PC-3 (cell line): ENCODE measurements at regions not wholly inside any gene's neighbourhood (a gene's known extent, or its start where the extent isn't known, plus 50 kb on each side); places are given as distances from the start of the nearest gene placed in this dataset.

Experiments used
- CTCF ChIP-seq: fragments of 300-600 bp; sonication (generic); conservative IDR thresholded peaks from 2 replicates; pipeline ENCODE4 v1.5.1; 2017; ENCODE audit warnings: antibody characterized with exemption, low read depth, mild to moderate bottlenecking, low read length
- EZH2 ChIP-seq: fragments of 300-600 bp; sonication (generic); IDR thresholded peaks from one replicate; pipeline ENCODE4 v1.6.1; 2017; ENCODE audit warnings: antibody characterized with exemption, mild to moderate bottlenecking, low read length; ENCODE audit not compliant: unreplicated experiment

GRCh38 chr12:87304406-87304805 is 724.8 kb downstream of the C12orf50 start:
- TF ChIP-seq EZH2 (no peak), CTCF (no peak)
